ENCODE measurements at regions not wholly inside any gene's neighbourhood (a gene's known extent, or its start where the extent isn't known, plus 50 kb on each side); places are given as distances from the start of the nearest gene placed in this dataset.
"Not testable (repeated sequence)": the region's sequence is repeated elsewhere in the genome, so short reads cannot be mapped to it uniquely, and the experiment has no call there.

- Histone ChIP-seq H3K4me3 (ENCODE audit: low read depth in 1 of 2, low read length in 2 of 2) (no peak overlapping the region), H3K36me3 (ENCODE audit: control insufficient read depth in 2 of 2, insufficient read depth in 2 of 2, low read length in 1 of 2) (no peaks in the 10 kb centered on the region), H3K4me1 (ENCODE audit: control insufficient read depth in 2 of 2, insufficient read depth in 2 of 2, low read length in 1 of 2) (peaks cover 0 to 2% of the 10 kb centered on the region in 2 donors), H3K27ac (ENCODE audit: low read depth in 2 of 2, low read length in 1 of 2) (no peak overlapping the region), H3K27me3 (ENCODE audit: control insufficient read depth in 1 of 2, insufficient read depth in 2 of 2, low read length in 2 of 2) (no peaks in the 10 kb centered on the region), H3K9me3 (ENCODE audit: control insufficient read depth in 2 of 2, insufficient read depth in 1 of 2, low read depth in 1 of 2, low read length in 1 of 2) (no peaks in the 10 kb centered on the region)
- WGBS, 2 donors: 90 to 94% methylated on average over 7 of the region's 7 CpGs
These were observed 67.6 kb upstream of the NFE2L3 start for GRCh38 chr7:26084418-26084817.

GRCh38 chr7:26085771-26086170 is 66.2 kb upstream of the NFE2L3 start:
- Histone ChIP-seq H3K27me3 (ENCODE audit: control insufficient read depth in 1 of 2, insufficient read depth in 2 of 2, low read length in 2 of 2) (no peaks in the 10 kb centered on the region), H3K4me3 (ENCODE audit: low read depth in 1 of 2, low read length in 2 of 2) (no peak overlapping the region), H3K27ac (ENCODE audit: low read depth in 2 of 2, low read length in 1 of 2) (no peak overlapping the region), H3K4me1 (ENCODE audit: control insufficient read depth in 2 of 2, insufficient read depth in 2 of 2, low read length in 1 of 2) (peaks cover 0 to 2% of the 10 kb centered on the region in 2 donors), H3K9me3 (ENCODE audit: control insufficient read depth in 2 of 2, insufficient read depth in 1 of 2, low read depth in 1 of 2, low read length in 1 of 2) (no peaks in the 10 kb centered on the region), H3K36me3 (ENCODE audit: control insufficient read depth in 2 of 2, insufficient read depth in 2 of 2, low read length in 1 of 2) (no peaks in the 10 kb centered on the region)
- 88 to 92% methylated on average over 7 of the region's 7 CpGs for WGBS, 2 donors

GRCh38 chr7:26087321-26088091 is 64.5 kb upstream of the NFE2L3 start:
- WGBS, 2 donors: 54 to 71% methylated on average over 7 of the region's 7 CpGs
- H3K36me3 ChIP-seq (ENCODE audit: control insufficient read depth in 2 of 2, insufficient read depth in 2 of 2, low read length in 1 of 2): no peaks in the 10 kb centered on the region
- no peak overlapping the region for H3K4me3 ChIP-seq (ENCODE audit: low read depth in 1 of 2, low read length in 2 of 2)
- no peaks in the 10 kb centered on the region for H3K9me3 ChIP-seq (ENCODE audit: control insufficient read depth in 2 of 2, insufficient read depth in 1 of 2, low read depth in 1 of 2, low read length in 1 of 2)
- peaks cover 0 to 2% of the 10 kb centered on the region in 2 donors for H3K4me1 ChIP-seq (ENCODE audit: control insufficient read depth in 2 of 2, insufficient read depth in 2 of 2, low read length in 1 of 2)
- no peaks in the 10 kb centered on the region for H3K27me3 ChIP-seq (ENCODE audit: control insufficient read depth in 1 of 2, insufficient read depth in 2 of 2, low read length in 2 of 2)
- H3K27ac ChIP-seq (ENCODE audit: low read depth in 2 of 2, low read length in 1 of 2): no peak overlapping the region

GRCh38 chr7:26089469-26089868 is 62.5 kb upstream of the NFE2L3 start:
- H3K27me3 ChIP-seq (ENCODE audit: control insufficient read depth in 1 of 2, insufficient read depth in 2 of 2, low read length in 2 of 2); H3K4me1 ChIP-seq (ENCODE audit: control insufficient read depth in 2 of 2, insufficient read depth in 2 of 2, low read length in 1 of 2); H3K36me3 ChIP-seq (ENCODE audit: control insufficient read depth in 2 of 2, insufficient read depth in 2 of 2, low read length in 1 of 2); H3K27ac ChIP-seq (ENCODE audit: low read depth in 2 of 2, low read length in 1 of 2); H3K4me3 ChIP-seq (ENCODE audit: low read depth in 1 of 2, low read length in 2 of 2); H3K9me3 ChIP-seq (ENCODE audit: control insufficient read depth in 2 of 2, insufficient read depth in 1 of 2, low read depth in 1 of 2, low read length in 1 of 2): not testable (repeated sequence)
- 73 to 77% methylated on average over 6 of the region's 6 CpGs for WGBS, 2 donors

GRCh38 chr7:26090927-26091519 is 61.0 kb upstream of the NFE2L3 start:
- Histone ChIP-seq H3K4me1 (ENCODE audit: control insufficient read depth in 2 of 2, insufficient read depth in 2 of 2, low read length in 1 of 2) (peaks cover 0 to 2% of the 10 kb centered on the region in 2 donors), H3K27ac (ENCODE audit: low read depth in 2 of 2, low read length in 1 of 2) (no peak overlapping the region), H3K9me3 (ENCODE audit: control insufficient read depth in 2 of 2, insufficient read depth in 1 of 2, low read depth in 1 of 2, low read length in 1 of 2) (no peaks in the 10 kb centered on the region), H3K4me3 (ENCODE audit: low read depth in 1 of 2, low read length in 2 of 2) (no peak overlapping the region), H3K27me3 (ENCODE audit: control insufficient read depth in 1 of 2, insufficient read depth in 2 of 2, low read length in 2 of 2) (no peaks in the 10 kb centered on the region), H3K36me3 (ENCODE audit: control insufficient read depth in 2 of 2, insufficient read depth in 2 of 2, low read length in 1 of 2) (no peaks in the 10 kb centered on the region)
- WGBS, 2 donors: 8 to 10% methylated on average over 6 of the region's 6 CpGs

- H3K36me3 ChIP-seq (ENCODE audit: control insufficient read depth in 2 of 2, insufficient read depth in 2 of 2, low read length in 1 of 2): no peaks in the 10 kb centered on the region
- H3K9me3 ChIP-seq (ENCODE audit: control insufficient read depth in 2 of 2, insufficient read depth in 1 of 2, low read depth in 1 of 2, low read length in 1 of 2): no peaks in the 10 kb centered on the region
- 42 to 59% methylated on average over 4 of the region's 4 CpGs for WGBS, 2 donors
- no peaks in the 10 kb centered on the region for H3K27me3 ChIP-seq (ENCODE audit: control insufficient read depth in 1 of 2, insufficient read depth in 2 of 2, low read length in 2 of 2)
- no peak overlapping the region for H3K27ac ChIP-seq (ENCODE audit: low read depth in 2 of 2, low read length in 1 of 2)
- H3K4me1 ChIP-seq (ENCODE audit: control insufficient read depth in 2 of 2, insufficient read depth in 2 of 2, low read length in 1 of 2): peaks cover 0 to 2% of the 10 kb centered on the region in 2 donors
- H3K4me3 ChIP-seq (ENCODE audit: low read depth in 1 of 2, low read length in 2 of 2): no peak overlapping the region
These were observed 60.1 kb upstream of the NFE2L3 start for GRCh38 chr7:26091933-26092332.

- H3K4me3 ChIP-seq (ENCODE audit: low read depth in 1 of 2, low read length in 2 of 2): no peak overlapping the region
- no peak overlapping the region for H3K27ac ChIP-seq (ENCODE audit: low read depth in 2 of 2, low read length in 1 of 2)
- no peaks in the 10 kb centered on the region for H3K36me3 ChIP-seq (ENCODE audit: control insufficient read depth in 2 of 2, insufficient read depth in 2 of 2, low read length in 1 of 2)
- H3K27me3 ChIP-seq (ENCODE audit: control insufficient read depth in 1 of 2, insufficient read depth in 2 of 2, low read length in 2 of 2): no peaks in the 10 kb centered on the region
- no peaks in the 10 kb centered on the region for H3K4me1 ChIP-seq (ENCODE audit: control insufficient read depth in 2 of 2, insufficient read depth in 2 of 2, low read length in 1 of 2)
- no peaks in the 10 kb centered on the region for H3K9me3 ChIP-seq (ENCODE audit: control insufficient read depth in 2 of 2, insufficient read depth in 1 of 2, low read depth in 1 of 2, low read length in 1 of 2)
These were observed 59.0 kb upstream of the NFE2L3 start for GRCh38 chr7:26093023-26093422.

- no peak overlapping the region for H3K4me3 ChIP-seq (ENCODE audit: low read depth in 1 of 2, low read length in 2 of 2)
- WGBS, 2 donors: 84 to 85% methylated on average over 3 of the region's 3 CpGs
These were observed 55.9 kb upstream of the NFE2L3 start for GRCh38 chr7:26096136-26096535.

GRCh38 chr7:26097837-26098668 is 53.9 kb upstream of the NFE2L3 start:
- Histone ChIP-seq H3K27me3 (ENCODE audit: control insufficient read depth in 1 of 2, insufficient read depth in 2 of 2, low read length in 2 of 2) (no peaks in the 10 kb centered on the region), H3K9me3 (ENCODE audit: control insufficient read depth in 2 of 2, insufficient read depth in 1 of 2, low read depth in 1 of 2, low read length in 1 of 2) (no peaks in the 10 kb centered on the region), H3K36me3 (ENCODE audit: control insufficient read depth in 2 of 2, insufficient read depth in 2 of 2, low read length in 1 of 2) (no peaks in the 10 kb centered on the region), H3K4me1 (ENCODE audit: control insufficient read depth in 2 of 2, insufficient read depth in 2 of 2, low read length in 1 of 2) (no peaks in the 10 kb centered on the region), H3K4me3 (ENCODE audit: low read depth in 1 of 2, low read length in 2 of 2) (no peak overlapping the region), H3K27ac (ENCODE audit: low read depth in 2 of 2, low read length in 1 of 2) (no peak overlapping the region)
- WGBS, 2 donors: 85 to 92% methylated on average over 7 of the region's 7 CpGs

More at GRCh38 chr7:26096136-26096535, 55.9 kb upstream of the NFE2L3 start:
- no peaks in the 10 kb centered on the region for H3K4me1 ChIP-seq (ENCODE audit: control insufficient read depth in 2 of 2, insufficient read depth in 2 of 2, low read length in 1 of 2)
- H3K9me3 ChIP-seq (ENCODE audit: control insufficient read depth in 2 of 2, insufficient read depth in 1 of 2, low read depth in 1 of 2, low read length in 1 of 2): no peaks in the 10 kb centered on the region
- no peak overlapping the region for H3K27ac ChIP-seq (ENCODE audit: low read depth in 2 of 2, low read length in 1 of 2)
- no peaks in the 10 kb centered on the region for H3K36me3 ChIP-seq (ENCODE audit: control insufficient read depth in 2 of 2, insufficient read depth in 2 of 2, low read length in 1 of 2)
- no peaks in the 10 kb centered on the region for H3K27me3 ChIP-seq (ENCODE audit: control insufficient read depth in 1 of 2, insufficient read depth in 2 of 2, low read length in 2 of 2)

Measured in esophagus (tissue), 2 donors.